WTC11 (cell line): ENCODE measurements at regions not wholly inside any gene's neighbourhood (a gene's known extent, or its start where the extent isn't known, plus 50 kb on each side); places are given as distances from the start of the nearest gene placed in this dataset.

Source experiments
- ATAC-seq: fragments of 200-7000 bp; cut with Tn5 transposase; 2 replicates; pipeline ENCODE4 v1.10.0; 2021; ENCODE audit warnings: mild to moderate bottlenecking, moderate library complexity
- CTCF ChIA-PET: fragments of 300-600 bp; sonication (Branson Sonifier 250); formaldehyde crosslinking; loops from one replicate; lab custom pipeline; 2021; ENCODE audit warnings: antibody characterized with exemption; lab: Charles Lee
- POLR2A ChIA-PET: fragments of 350-600 bp; sonication (Branson Sonifier 250); formaldehyde crosslinking; loops from one replicate; lab custom pipeline; 2021; ENCODE audit warnings: antibody characterized with exemption; lab: Charles Lee
- DNase-seq: peaks from one replicate; pipeline ENCODE4 v3.0.0; 2021; ENCODE audit warnings: low spot score
- H3K27ac Mint-ChIP-seq: 2 replicates; pipeline ENCODE4 v1.8.0; 2021; ENCODE audit warnings: mixed read lengths
- H3K27me3 Mint-ChIP-seq: 2 replicates; pipeline ENCODE4 v1.8.0; 2021; ENCODE audit warnings: low read depth, mild to moderate bottlenecking, moderate library complexity, mixed read lengths
- H3K36me3 Mint-ChIP-seq: 2 replicates; pipeline ENCODE4 v1.8.0; 2021; ENCODE audit warnings: mixed read lengths
- H3K4me1 Mint-ChIP-seq: 2 replicates; pipeline ENCODE4 v1.8.0; 2022; ENCODE audit warnings: mixed read lengths
- H3K4me3 Mint-ChIP-seq: 2 replicates; pipeline ENCODE4 v1.8.0; 2021; ENCODE audit warnings: mild to moderate bottlenecking, moderate library complexity, mixed read lengths
- H3K9me3 Mint-ChIP-seq: 2 replicates; pipeline ENCODE4 v1.8.0; 2021; ENCODE audit warnings: mixed read lengths
- ARID4B ChIP-seq: sonication (generic); formaldehyde crosslinking; IDR thresholded peaks from 2 replicates; pipeline ENCODE4 v1.8.0; 2023; ENCODE audit warnings: missing genetic modification reagents, mild to moderate bottlenecking, borderline replicate concordance
- CBFB ChIP-seq: sonication (generic); formaldehyde crosslinking; IDR thresholded peaks from 2 replicates; pipeline ENCODE4 v1.8.1; 2022; ENCODE audit warnings: mild to moderate bottlenecking, low read depth, missing genetic modification reagents
- FOXK1 ChIP-seq: sonication (generic); formaldehyde crosslinking; IDR thresholded peaks from 2 replicates; pipeline ENCODE4 v1.8.0; 2022; ENCODE audit warnings: mild to moderate bottlenecking, moderate library complexity, missing genetic modification reagents
- MYBL2 ChIP-seq: sonication (generic); formaldehyde crosslinking; IDR thresholded peaks from 2 replicates; pipeline ENCODE4 v1.8.1; 2023; ENCODE audit warnings: mild to moderate bottlenecking, moderate library complexity, missing genetic modification reagents
- NFATC4 ChIP-seq: fragments of 250-450 bp; sonication (Bioruptor Pico); IDR thresholded peaks from 2 replicates; pipeline ENCODE4 v1.9.0; 2021; ENCODE audit warnings: mild to moderate bottlenecking
- STAT6 ChIP-seq: sonication (generic); formaldehyde crosslinking; conservative IDR thresholded peaks from 2 replicates; pipeline ENCODE4 v1.8.1; 2023; ENCODE audit warnings: mild to moderate bottlenecking, low read depth, missing genetic modification reagents, moderate library complexity
- TCF7 ChIP-seq: sonication (generic); formaldehyde crosslinking; IDR thresholded peaks from 2 replicates; pipeline ENCODE4 v1.8.0; 2022; ENCODE audit warnings: mild to moderate bottlenecking, low read depth, missing genetic modification reagents, moderate library complexity
- USF1 ChIP-seq: sonication (generic); formaldehyde crosslinking; IDR thresholded peaks from 2 replicates; pipeline ENCODE4 v1.8.0; 2022; ENCODE audit warnings: mild to moderate bottlenecking, missing genetic modification reagents
- ZSCAN18 ChIP-seq: fragments of 250-450 bp; sonication (Bioruptor Pico); IDR thresholded peaks from 2 replicates; pipeline ENCODE4 v2.1.2; 2022; ENCODE audit warnings: mild to moderate bottlenecking, moderate library complexity
- TF ChIP-seq, protein P1 (sequence below): sonication (generic); formaldehyde crosslinking; IDR thresholded peaks from 2 replicates; pipeline ENCODE4 v1.8.1; 2023; ENCODE audit warnings: mild to moderate bottlenecking, moderate library complexity, missing genetic modification reagents
- TF ChIP-seq, protein P2 (sequence below): sonication (generic); formaldehyde crosslinking; IDR thresholded peaks from 2 replicates; pipeline ENCODE4 v1.8.1; 2023; ENCODE audit warnings: mild to moderate bottlenecking, missing genetic modification reagents, moderate library complexity
- TF ChIP-seq, protein P3 (sequence below): sonication (generic); formaldehyde crosslinking; IDR thresholded peaks from 2 replicates; pipeline ENCODE4 v1.8.0; 2022; ENCODE audit warnings: mild to moderate bottlenecking, missing genetic modification reagents
- TF ChIP-seq, protein P4 (sequence below): fragments of 250-450 bp; sonication (Bioruptor Pico); IDR thresholded peaks from 2 replicates; pipeline ENCODE4 v1.9.0; 2021; ENCODE audit warnings: mild to moderate bottlenecking, borderline replicate concordance

DNA sequence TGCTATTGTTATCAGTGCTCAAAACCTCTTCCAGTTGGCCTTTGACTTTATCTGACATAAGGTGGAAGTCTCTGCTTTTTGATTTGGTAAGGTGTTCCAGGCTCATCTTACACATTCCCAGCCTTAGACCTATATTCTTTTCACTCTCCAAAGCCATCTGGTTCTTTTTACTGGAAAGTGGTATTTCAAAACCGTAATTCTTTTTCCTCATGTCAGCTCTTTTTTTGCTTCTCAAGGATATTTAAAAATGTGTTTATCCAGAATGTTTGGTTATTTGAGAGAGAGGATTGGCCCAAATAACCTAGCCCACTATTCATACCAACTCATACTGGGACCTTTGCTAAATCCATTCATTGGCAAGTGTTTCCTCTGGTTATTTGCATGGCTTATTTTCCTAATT lies 411.2 kb upstream of the PIK3C3 start (continued):
- TF ChIP-seq ZSCAN18 (CRISPR knock-in tag) (no peak), ARID4B (CRISPR knock-in tag) (no peak), NFATC4 (CRISPR knock-in tag) (no peak), FOXK1 (CRISPR knock-in tag) (no peak), STAT6 (CRISPR knock-in tag) (no peak), TCF7 (CRISPR knock-in tag) (no peak), USF1 (no peak)
- TF ChIP-seq, protein P1, sequence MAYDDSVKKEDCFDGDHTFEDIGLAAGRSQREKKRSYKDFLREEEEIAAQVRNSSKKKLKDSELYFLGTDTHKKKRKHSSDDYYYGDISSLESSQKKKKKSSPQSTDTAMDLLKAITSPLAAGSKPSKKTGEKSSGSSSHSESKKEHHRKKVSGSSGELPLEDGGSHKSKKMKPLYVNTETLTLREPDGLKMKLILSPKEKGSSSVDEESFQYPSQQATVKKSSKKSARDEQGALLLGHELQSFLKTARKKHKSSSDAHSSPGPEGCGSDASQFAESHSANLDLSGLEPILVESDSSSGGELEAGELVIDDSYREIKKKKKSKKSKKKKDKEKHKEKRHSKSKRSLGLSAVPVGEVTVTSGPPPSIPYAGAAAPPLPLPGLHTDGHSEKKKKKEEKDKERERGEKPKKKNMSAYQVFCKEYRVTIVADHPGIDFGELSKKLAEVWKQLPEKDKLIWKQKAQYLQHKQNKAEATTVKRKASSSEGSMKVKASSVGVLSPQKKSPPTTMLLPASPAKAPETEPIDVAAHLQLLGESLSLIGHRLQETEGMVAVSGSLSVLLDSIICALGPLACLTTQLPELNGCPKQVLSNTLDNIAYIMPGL (CRISPR knock-in tag), result no peak
- TF ChIP-seq, all 79 proteins: peak for 0

DNA sequence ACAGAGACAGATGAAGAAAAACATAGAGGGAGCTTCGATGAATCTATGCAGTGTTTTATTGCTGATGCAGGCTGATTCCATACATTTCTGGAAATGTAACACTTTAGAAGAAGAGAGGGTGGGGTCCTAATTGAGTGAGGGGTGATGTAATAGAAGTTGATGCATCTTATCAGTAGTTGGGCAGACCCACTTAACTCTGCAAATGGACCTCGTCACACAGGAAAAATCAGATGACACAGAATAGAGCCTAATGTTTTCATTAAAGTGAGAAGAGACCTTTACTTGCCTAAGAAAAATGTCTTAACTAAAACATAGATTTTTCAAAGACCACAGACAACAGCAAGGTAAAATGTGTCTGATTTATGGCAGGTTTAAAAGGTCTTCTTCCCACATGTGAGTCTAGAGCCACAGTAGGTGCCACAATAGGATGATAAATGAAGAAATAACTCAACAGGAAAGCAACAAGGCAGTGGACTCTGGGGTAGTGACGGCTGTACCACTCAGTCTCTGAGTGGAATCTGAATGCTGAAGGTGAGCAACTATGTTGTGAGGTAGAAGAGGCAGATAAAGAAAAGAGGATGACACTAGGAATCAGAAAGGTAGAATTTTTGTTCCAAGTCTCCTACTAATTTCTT lies 414.7 kb upstream of the PIK3C3 start:
- Mint-ChIP-seq H3K4me3 (no peak overlapping the region), H3K4me1 (no peaks in the 10 kb centered on the region), H3K27ac (no peak overlapping the region), H3K36me3 (peaks cover 4% of the 10 kb centered on the region), H3K9me3 (peaks cover 9% of the 10 kb centered on the region; the same call in 1 of the 2 replicates), H3K27me3 (no peaks in the 10 kb centered on the region)
- ChIA-PET POLR2A (no interaction called here), CTCF (no interaction called here)
- DNase-seq, result no peak
- no peak for ATAC-seq
- TF ChIP-seq, protein P1 (CRISPR knock-in tag), result no peak
- TF ChIP-seq, protein P2, sequence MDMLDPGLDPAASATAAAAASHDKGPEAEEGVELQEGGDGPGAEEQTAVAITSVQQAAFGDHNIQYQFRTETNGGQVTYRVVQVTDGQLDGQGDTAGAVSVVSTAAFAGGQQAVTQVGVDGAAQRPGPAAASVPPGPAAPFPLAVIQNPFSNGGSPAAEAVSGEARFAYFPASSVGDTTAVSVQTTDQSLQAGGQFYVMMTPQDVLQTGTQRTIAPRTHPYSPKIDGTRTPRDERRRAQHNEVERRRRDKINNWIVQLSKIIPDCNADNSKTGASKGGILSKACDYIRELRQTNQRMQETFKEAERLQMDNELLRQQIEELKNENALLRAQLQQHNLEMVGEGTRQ (CRISPR knock-in tag), result no peak
- no peak for TF ChIP-seq MYBL2
- no peak for TF ChIP-seq CBFB
- no peak for TF ChIP-seq ZSCAN18 (CRISPR knock-in tag)
- TF ChIP-seq, protein P3, sequence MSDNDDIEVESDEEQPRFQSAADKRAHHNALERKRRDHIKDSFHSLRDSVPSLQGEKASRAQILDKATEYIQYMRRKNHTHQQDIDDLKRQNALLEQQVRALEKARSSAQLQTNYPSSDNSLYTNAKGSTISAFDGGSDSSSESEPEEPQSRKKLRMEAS, result no peak
- TF ChIP-seq, protein P4, sequence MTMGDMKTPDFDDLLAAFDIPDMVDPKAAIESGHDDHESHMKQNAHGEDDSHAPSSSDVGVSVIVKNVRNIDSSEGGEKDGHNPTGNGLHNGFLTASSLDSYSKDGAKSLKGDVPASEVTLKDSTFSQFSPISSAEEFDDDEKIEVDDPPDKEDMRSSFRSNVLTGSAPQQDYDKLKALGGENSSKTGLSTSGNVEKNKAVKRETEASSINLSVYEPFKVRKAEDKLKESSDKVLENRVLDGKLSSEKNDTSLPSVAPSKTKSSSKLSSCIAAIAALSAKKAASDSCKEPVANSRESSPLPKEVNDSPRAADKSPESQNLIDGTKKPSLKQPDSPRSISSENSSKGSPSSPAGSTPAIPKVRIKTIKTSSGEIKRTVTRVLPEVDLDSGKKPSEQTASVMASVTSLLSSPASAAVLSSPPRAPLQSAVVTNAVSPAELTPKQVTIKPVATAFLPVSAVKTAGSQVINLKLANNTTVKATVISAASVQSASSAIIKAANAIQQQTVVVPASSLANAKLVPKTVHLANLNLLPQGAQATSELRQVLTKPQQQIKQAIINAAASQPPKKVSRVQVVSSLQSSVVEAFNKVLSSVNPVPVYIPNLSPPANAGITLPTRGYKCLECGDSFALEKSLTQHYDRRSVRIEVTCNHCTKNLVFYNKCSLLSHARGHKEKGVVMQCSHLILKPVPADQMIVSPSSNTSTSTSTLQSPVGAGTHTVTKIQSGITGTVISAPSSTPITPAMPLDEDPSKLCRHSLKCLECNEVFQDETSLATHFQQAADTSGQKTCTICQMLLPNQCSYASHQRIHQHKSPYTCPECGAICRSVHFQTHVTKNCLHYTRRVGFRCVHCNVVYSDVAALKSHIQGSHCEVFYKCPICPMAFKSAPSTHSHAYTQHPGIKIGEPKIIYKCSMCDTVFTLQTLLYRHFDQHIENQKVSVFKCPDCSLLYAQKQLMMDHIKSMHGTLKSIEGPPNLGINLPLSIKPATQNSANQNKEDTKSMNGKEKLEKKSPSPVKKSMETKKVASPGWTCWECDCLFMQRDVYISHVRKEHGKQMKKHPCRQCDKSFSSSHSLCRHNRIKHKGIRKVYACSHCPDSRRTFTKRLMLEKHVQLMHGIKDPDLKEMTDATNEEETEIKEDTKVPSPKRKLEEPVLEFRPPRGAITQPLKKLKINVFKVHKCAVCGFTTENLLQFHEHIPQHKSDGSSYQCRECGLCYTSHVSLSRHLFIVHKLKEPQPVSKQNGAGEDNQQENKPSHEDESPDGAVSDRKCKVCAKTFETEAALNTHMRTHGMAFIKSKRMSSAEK (CRISPR knock-in tag), result no peak
